Erythroblast (primary cell): ENCODE measurements at regions not wholly inside any gene's neighbourhood (a gene's known extent, or its start where the extent isn't known, plus 50 kb on each side); places are given as distances from the start of the nearest gene placed in this dataset.

ENCODE experiments used
- GATA1 ChIP-seq: IDR thresholded peaks from 2 replicates; pipeline ENCODE4 v1.6.1; 2011; ENCODE audit warnings: low read depth, mild to moderate bottlenecking, control low read depth, low read length, moderate library complexity
- POLR2A ChIP-seq: IDR thresholded peaks from 2 replicates; pipeline ENCODE4 v1.6.1; 2011; ENCODE audit warnings: mild to moderate bottlenecking, low read length

- TF ChIP-seq POLR2A (no peak), GATA1 (no peak)
Observed at GRCh38 chr20:7159903-7160302, 392.4 kb downstream of the BMP2 start.
